Neural progenitor cell (in vitro differentiated cells): ENCODE measurements at regions not wholly inside any gene's neighbourhood (a gene's known extent, or its start where the extent isn't known, plus 50 kb on each side); places are given as distances from the start of the nearest gene placed in this dataset.

ENCODE experiments used
- CTCF ChIP-seq: fragments of 200-600 bp; sonication (generic); IDR thresholded peaks from 2 replicates; pipeline ENCODE4 v1.5.1; 2017; ENCODE audit warnings: antibody characterized with exemption, mild to moderate bottlenecking
- EZH2 ChIP-seq: fragments of 200-600 bp; sonication (generic); IDR thresholded peaks from 2 replicates; pipeline ENCODE4 v1.6.1; 2017; ENCODE audit warnings: antibody characterized with exemption, mild to moderate bottlenecking, moderate library complexity

DNA sequence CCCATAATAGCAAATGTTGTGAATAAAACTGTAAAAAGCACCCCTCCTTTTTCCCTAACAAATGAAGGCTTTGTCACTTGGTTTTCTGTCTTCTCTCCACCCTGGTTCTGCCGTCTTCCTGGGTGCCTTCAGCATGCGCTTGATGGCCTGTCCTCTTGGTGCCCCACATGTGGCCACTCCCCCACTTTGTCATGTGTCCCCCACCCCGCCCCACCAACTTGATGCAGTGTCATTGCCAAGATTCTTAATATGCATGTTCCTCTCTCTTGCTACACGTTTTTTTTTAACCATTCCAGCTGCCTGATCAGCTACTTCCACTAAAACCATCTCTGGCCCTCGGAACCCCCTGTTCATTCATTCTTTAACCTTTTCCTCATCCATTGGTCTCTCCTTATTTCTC lies 340.3 kb downstream of the QKI start:
- no peak for TF ChIP-seq CTCF
- no peak for TF ChIP-seq EZH2
